Upper lobe of left lung (tissue), 4 donors: ENCODE measurements at regions not wholly inside any gene's neighbourhood (a gene's known extent, or its start where the extent isn't known, plus 50 kb on each side); places are given as distances from the start of the nearest gene placed in this dataset.

Source experiments
- EP300 ChIP-seq, 4 donors: sonication (generic); formaldehyde crosslinking; IDR thresholded peaks; one replicate each; pipeline ENCODE4 v1.5.1; 2017; ENCODE audit warnings: antibody characterized with exemption in 4 of 4, control low read depth in 2 of 4
- POLR2AphosphoS5 ChIP-seq, 2 donors: sonication (generic); formaldehyde crosslinking; IDR thresholded peaks; one replicate each; pipeline ENCODE4 v1.5.1; 2017; ENCODE audit warnings: antibody characterized with exemption in 2 of 2
- TF ChIP-seq, protein P1 (sequence below), 6 experiments: fragments of 450-650 bp in 4 of 6; fragments of 200-600 bp in 2 of 6; sonication (generic) in 2 of 6; IDR thresholded peaks; one replicate each; pipeline ENCODE4 v1.5.1; 2016 to 2019; ENCODE audit warnings: antibody characterized with exemption in 6 of 6

DNA sequence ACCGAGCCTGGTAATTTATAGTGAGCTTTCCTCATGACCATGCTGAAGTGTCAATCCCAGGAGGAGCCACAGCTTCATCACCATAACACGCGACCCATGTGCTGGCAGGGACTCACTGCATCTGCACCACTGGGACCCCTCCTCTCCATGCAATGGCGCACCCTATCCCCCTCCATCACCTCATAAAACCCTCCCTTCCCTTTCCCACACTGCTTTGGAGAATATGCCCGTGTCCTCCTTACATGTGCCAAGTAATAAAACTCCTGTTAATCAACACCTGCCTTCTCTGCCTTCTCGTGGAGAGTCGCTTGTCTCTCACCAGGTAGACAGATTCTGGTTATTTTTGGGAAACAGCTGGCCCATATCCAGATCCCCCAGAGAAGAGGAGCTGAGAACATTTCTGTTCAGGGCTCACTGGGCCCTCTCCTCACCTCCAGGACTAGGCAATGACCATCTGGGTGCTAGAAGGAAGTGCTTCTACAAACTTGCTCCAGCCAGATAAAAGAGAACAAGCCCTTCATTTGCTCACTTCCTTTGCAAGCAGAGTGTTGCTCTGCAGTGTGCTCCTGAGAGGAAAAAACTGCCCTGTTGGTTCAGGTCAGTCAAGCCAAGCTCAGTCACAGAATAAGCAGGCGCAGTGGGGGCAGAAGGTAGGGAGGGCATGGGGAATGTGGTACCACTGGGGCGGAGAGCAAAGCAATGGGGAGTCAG is 894.3 kb downstream of the UQCRFS1 start:
- TF ChIP-seq EP300 (IDR thresholded peaks at IDR 0.05) = no peak
- TF ChIP-seq POLR2AphosphoS5 (IDR thresholded peaks at IDR 0.05) = no peak
- TF ChIP-seq, protein P1, sequence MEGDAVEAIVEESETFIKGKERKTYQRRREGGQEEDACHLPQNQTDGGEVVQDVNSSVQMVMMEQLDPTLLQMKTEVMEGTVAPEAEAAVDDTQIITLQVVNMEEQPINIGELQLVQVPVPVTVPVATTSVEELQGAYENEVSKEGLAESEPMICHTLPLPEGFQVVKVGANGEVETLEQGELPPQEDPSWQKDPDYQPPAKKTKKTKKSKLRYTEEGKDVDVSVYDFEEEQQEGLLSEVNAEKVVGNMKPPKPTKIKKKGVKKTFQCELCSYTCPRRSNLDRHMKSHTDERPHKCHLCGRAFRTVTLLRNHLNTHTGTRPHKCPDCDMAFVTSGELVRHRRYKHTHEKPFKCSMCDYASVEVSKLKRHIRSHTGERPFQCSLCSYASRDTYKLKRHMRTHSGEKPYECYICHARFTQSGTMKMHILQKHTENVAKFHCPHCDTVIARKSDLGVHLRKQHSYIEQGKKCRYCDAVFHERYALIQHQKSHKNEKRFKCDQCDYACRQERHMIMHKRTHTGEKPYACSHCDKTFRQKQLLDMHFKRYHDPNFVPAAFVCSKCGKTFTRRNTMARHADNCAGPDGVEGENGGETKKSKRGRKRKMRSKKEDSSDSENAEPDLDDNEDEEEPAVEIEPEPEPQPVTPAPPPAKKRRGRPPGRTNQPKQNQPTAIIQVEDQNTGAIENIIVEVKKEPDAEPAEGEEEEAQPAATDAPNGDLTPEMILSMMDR (IDR thresholded peaks at IDR 0.05) = no peak
